ENCODE measurements at regions not wholly inside any gene's neighbourhood (a gene's known extent, or its start where the extent isn't known, plus 50 kb on each side); places are given as distances from the start of the nearest gene placed in this dataset.

DNA sequence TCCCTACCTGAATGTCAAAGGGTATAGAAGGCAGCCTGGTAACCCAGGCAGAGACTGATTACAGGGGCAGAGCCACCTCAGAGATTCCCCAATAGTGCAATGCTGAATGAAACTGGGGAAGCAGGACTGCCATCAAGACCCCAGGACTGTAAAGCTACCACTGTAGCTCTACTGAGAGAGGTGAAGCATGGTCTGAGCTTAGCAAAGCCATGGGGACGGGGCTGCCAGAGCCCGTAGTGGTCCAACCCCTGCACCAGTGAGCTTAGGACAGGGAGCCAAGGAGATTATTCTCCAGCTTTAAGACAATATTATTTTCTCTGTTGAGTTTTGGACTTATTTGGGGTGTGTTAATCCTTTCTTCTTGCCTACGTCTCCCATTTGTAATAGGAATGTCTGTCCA lies 679.3 kb upstream of the GRAMD2B start:
- Histone ChIP-seq H3K4me3 (ENCODE audit: low read length) (no peak overlapping the region), H3K27ac (ENCODE audit: low read length) (no peak overlapping the region), H2AFZ (ENCODE audit: low read length) (no peak overlapping the region), H3K36me3 (ENCODE audit: insufficient read depth, low read length) (no peaks in the 10 kb centered on the region), H4K20me1 (ENCODE audit: insufficient read depth, low read depth, low read length) (no peaks in the 10 kb centered on the region), H3K9me2 (replicated peaks; ENCODE audit: insufficient read depth, low read length) (no peaks in the 10 kb centered on the region), H3K79me2 (ENCODE audit: low read length) (no peaks in the 10 kb centered on the region), H3K9me3 (ENCODE audit: low read length) (peaks cover 5% of the 10 kb centered on the region; the same call in 1 of the 2 replicates), H3K9ac (ENCODE audit: low read length) (no peak overlapping the region), H3K27me3 (ENCODE audit: low read length) (no peaks in the 10 kb centered on the region), H3K4me1 (ENCODE audit: low read length) (no peaks in the 10 kb centered on the region), H3K4me2 (ENCODE audit: low read depth, low read length, poor library complexity, severe bottlenecking) (no peak overlapping the region)
- no peak for DNase-seq

DNA sequence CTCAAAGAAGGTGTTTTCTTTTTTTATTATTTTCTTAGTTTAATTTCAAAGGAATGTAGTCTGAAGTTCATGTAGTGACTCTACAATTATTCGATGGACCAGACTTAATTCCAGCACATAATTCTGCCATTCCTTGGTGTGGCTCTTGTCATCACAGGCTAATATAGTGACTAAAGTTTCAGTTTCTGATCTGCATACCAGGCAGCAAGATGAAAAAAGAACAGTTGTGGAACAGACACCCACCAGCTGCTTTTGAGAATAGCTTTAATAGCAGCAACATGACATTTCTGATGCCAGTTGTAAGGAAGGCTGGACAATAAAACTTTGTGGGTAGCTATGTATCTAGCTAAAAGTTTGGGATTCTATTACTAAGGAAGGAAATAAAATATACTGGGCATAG lies 676.3 kb upstream of the GRAMD2B start:
- Histone ChIP-seq H2AFZ (ENCODE audit: low read length) (no peak overlapping the region), H3K27ac (ENCODE audit: low read length) (no peak overlapping the region), H3K4me1 (ENCODE audit: low read length) (no peaks in the 10 kb centered on the region), H3K4me3 (ENCODE audit: low read length) (no peak overlapping the region), H3K9me3 (ENCODE audit: low read length) (peaks cover 18% of the 10 kb centered on the region; the same call in 1 of the 2 replicates), H3K36me3 (ENCODE audit: insufficient read depth, low read length) (no peaks in the 10 kb centered on the region), H3K9ac (ENCODE audit: low read length) (no peak overlapping the region), H3K9me2 (replicated peaks; ENCODE audit: insufficient read depth, low read length) (no peaks in the 10 kb centered on the region), H3K79me2 (ENCODE audit: low read length) (no peaks in the 10 kb centered on the region), H3K4me2 (ENCODE audit: low read depth, low read length, poor library complexity, severe bottlenecking) (no peak overlapping the region), H3K27me3 (ENCODE audit: low read length) (no peaks in the 10 kb centered on the region), H4K20me1 (ENCODE audit: insufficient read depth, low read depth, low read length) (no peaks in the 10 kb centered on the region)
- no peak for DNase-seq

DNA sequence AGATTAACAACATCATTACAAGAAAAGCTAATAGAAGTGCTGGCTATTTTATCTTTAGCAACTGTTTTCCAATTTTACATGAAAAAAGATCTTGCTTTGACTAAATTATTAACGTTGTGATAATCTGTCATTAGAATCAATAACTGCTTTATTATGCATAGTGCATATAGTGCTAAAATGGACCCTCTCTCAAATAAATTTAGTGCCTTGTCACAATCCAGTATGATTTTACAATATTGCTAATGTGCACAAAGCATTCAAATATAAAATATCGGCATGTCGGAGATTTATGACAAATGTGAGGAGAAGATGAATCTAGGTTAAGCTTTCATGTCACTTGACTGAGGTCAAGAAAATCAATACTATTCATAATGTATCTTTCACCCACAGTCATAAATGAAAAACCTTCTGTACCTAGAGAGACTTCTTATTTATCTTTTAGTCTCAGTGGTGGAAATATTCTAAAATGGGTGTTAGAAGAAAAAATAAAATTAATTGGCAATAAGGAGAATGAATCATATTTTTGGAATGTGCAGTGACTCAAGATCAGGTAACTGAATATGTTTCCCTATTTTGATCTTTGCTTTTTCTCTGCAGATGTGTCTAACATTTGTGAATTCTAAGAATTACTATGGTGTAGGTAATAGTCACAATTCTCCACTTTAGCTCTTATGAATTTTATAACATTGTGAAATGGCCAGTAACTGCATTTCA lies 672.9 kb upstream of the GRAMD2B start:
- Histone ChIP-seq H2AFZ (ENCODE audit: low read length) (no peak overlapping the region), H3K9me3 (ENCODE audit: low read length) (peaks cover 21% of the 10 kb centered on the region; the same call in 1 of the 2 replicates), H3K27me3 (ENCODE audit: low read length) (no peaks in the 10 kb centered on the region), H3K4me3 (ENCODE audit: low read length) (no peak overlapping the region), H3K4me1 (ENCODE audit: low read length) (no peaks in the 10 kb centered on the region), H3K9me2 (replicated peaks; ENCODE audit: insufficient read depth, low read length) (no peaks in the 10 kb centered on the region), H4K20me1 (ENCODE audit: insufficient read depth, low read depth, low read length) (no peaks in the 10 kb centered on the region), H3K27ac (ENCODE audit: low read length) (no peak overlapping the region), H3K4me2 (ENCODE audit: low read depth, low read length, poor library complexity, severe bottlenecking) (no peak overlapping the region), H3K79me2 (ENCODE audit: low read length) (no peaks in the 10 kb centered on the region), H3K9ac (ENCODE audit: low read length) (no peak overlapping the region), H3K36me3 (ENCODE audit: insufficient read depth, low read length) (no peaks in the 10 kb centered on the region)
- DNase-seq: no peak

- Histone ChIP-seq H3K27me3 (ENCODE audit: low read length) (no peaks in the 10 kb centered on the region), H2AFZ (ENCODE audit: low read length) (no peak overlapping the region), H4K20me1 (ENCODE audit: insufficient read depth, low read depth, low read length) (no peaks in the 10 kb centered on the region), H3K4me2 (ENCODE audit: low read depth, low read length, poor library complexity, severe bottlenecking) (no peak overlapping the region), H3K4me3 (ENCODE audit: low read length) (no peak overlapping the region), H3K27ac (ENCODE audit: low read length) (no peak overlapping the region), H3K9me2 (replicated peaks; ENCODE audit: insufficient read depth, low read length) (no peaks in the 10 kb centered on the region), H3K9ac (ENCODE audit: low read length) (no peak overlapping the region), H3K79me2 (ENCODE audit: low read length) (no peaks in the 10 kb centered on the region), H3K9me3 (ENCODE audit: low read length) (peaks cover 21% of the 10 kb centered on the region; the same call in 1 of the 2 replicates), H3K36me3 (ENCODE audit: insufficient read depth, low read length) (no peaks in the 10 kb centered on the region), H3K4me1 (ENCODE audit: low read length) (no peaks in the 10 kb centered on the region)
- DNase-seq: no peak
Measured at GRCh38 chr5:125750861-125751186, 672.4 kb upstream of the GRAMD2B start.

GRCh38 chr5:125756456-125756855 lies 666.8 kb upstream of the GRAMD2B start:
- Histone ChIP-seq H3K27ac (ENCODE audit: low read length) (no peak overlapping the region), H4K20me1 (ENCODE audit: insufficient read depth, low read depth, low read length) (no peaks in the 10 kb centered on the region), H3K9ac (ENCODE audit: low read length) (no peak overlapping the region), H3K27me3 (ENCODE audit: low read length) (no peaks in the 10 kb centered on the region), H3K9me3 (ENCODE audit: low read length) (peaks cover 8% of the 10 kb centered on the region), H3K4me3 (ENCODE audit: low read length) (no peak overlapping the region), H3K4me1 (ENCODE audit: low read length) (no peaks in the 10 kb centered on the region), H3K4me2 (ENCODE audit: low read depth, low read length, poor library complexity, severe bottlenecking) (no peak overlapping the region), H3K79me2 (ENCODE audit: low read length) (no peaks in the 10 kb centered on the region), H3K9me2 (replicated peaks; ENCODE audit: insufficient read depth, low read length) (no peaks in the 10 kb centered on the region), H2AFZ (ENCODE audit: low read length) (no peak overlapping the region), H3K36me3 (ENCODE audit: insufficient read depth, low read length) (no peaks in the 10 kb centered on the region)
- no peak for DNase-seq

GRCh38 chr5:125766706-125767105 lies 656.5 kb upstream of the GRAMD2B start:
- no peaks in the 10 kb centered on the region for H3K36me3 ChIP-seq (ENCODE audit: insufficient read depth, low read length)
- peaks cover 26% of the 10 kb centered on the region for H3K9me3 ChIP-seq (ENCODE audit: low read length)
- no peak overlapping the region for H3K4me3 ChIP-seq (ENCODE audit: low read length)
- H3K9ac ChIP-seq (ENCODE audit: low read length): no peak overlapping the region
- H4K20me1 ChIP-seq (ENCODE audit: insufficient read depth, low read depth, low read length): no peaks in the 10 kb centered on the region
- H3K27ac ChIP-seq (ENCODE audit: low read length): no peak overlapping the region
- H3K9me2 ChIP-seq (replicated peaks; ENCODE audit: insufficient read depth, low read length): no peaks in the 10 kb centered on the region
- H3K27me3 ChIP-seq (ENCODE audit: low read length): no peaks in the 10 kb centered on the region
- H3K4me2 ChIP-seq (ENCODE audit: low read depth, low read length, poor library complexity, severe bottlenecking): no peak overlapping the region
- no peak overlapping the region for H2AFZ ChIP-seq (ENCODE audit: low read length)
- H3K79me2 ChIP-seq (ENCODE audit: low read length): no peaks in the 10 kb centered on the region
- H3K4me1 ChIP-seq (ENCODE audit: low read length): no peaks in the 10 kb centered on the region
- DNase-seq: no peak

GRCh38 chr5:125775896-125776295 lies 647.3 kb upstream of the GRAMD2B start:
- H3K4me1 ChIP-seq (ENCODE audit: low read length): no peaks in the 10 kb centered on the region
- H4K20me1 ChIP-seq (ENCODE audit: insufficient read depth, low read depth, low read length): no peaks in the 10 kb centered on the region
- peaks cover 17% of the 10 kb centered on the region for H3K9me3 ChIP-seq (ENCODE audit: low read length)
- no peaks in the 10 kb centered on the region for H3K27me3 ChIP-seq (ENCODE audit: low read length)
- H3K9ac ChIP-seq (ENCODE audit: low read length): no peak overlapping the region
- no peak overlapping the region for H2AFZ ChIP-seq (ENCODE audit: low read length)
- no peak overlapping the region for H3K27ac ChIP-seq (ENCODE audit: low read length)
- H3K79me2 ChIP-seq (ENCODE audit: low read length): no peaks in the 10 kb centered on the region
- no peak overlapping the region for H3K4me3 ChIP-seq (ENCODE audit: low read length)
- H3K36me3 ChIP-seq (ENCODE audit: insufficient read depth, low read length): no peaks in the 10 kb centered on the region
- H3K4me2 ChIP-seq (ENCODE audit: low read depth, low read length, poor library complexity, severe bottlenecking): no peak overlapping the region
- H3K9me2 ChIP-seq (replicated peaks; ENCODE audit: insufficient read depth, low read length): 0 out of 2 replicates have a peak, but pooled peaks cover 3% of the 10 kb centered on the region
- no peak for DNase-seq

DNA sequence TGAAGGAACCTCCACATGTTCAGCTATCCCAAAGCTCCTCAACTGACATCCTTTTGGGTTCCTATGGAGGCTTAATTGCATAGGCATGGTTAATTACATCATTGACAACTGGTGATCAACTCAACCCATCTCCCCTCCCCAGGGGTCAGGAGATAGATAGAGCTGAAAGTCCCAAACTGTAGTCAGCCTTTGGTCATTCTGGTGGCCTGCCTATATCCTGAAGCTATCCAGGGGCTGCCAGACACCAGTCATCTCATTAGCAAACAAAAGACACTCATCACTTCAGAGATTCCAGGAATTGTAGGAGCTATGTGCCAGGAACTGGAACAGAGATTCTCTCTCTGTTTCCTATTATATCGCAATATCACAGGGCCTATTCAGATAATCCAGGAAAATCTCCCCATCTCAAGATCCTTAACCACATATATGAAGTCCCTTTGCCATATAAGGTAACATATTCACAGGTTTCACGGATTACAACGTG lies 646.5 kb upstream of the GRAMD2B start:
- Histone ChIP-seq H3K9me3 (ENCODE audit: low read length) (peaks cover 17% of the 10 kb centered on the region; the same call in 1 of the 2 replicates), H4K20me1 (ENCODE audit: insufficient read depth, low read depth, low read length) (no peaks in the 10 kb centered on the region), H3K79me2 (ENCODE audit: low read length) (no peaks in the 10 kb centered on the region), H3K4me1 (ENCODE audit: low read length) (no peaks in the 10 kb centered on the region), H3K27me3 (ENCODE audit: low read length) (no peaks in the 10 kb centered on the region), H3K36me3 (ENCODE audit: insufficient read depth, low read length) (no peaks in the 10 kb centered on the region), H3K9ac (ENCODE audit: low read length) (no peak overlapping the region), H3K4me3 (ENCODE audit: low read length) (no peak overlapping the region), H2AFZ (ENCODE audit: low read length) (no peak overlapping the region), H3K27ac (ENCODE audit: low read length) (no peak overlapping the region), H3K9me2 (replicated peaks; ENCODE audit: insufficient read depth, low read length) (0 out of 2 replicates have a peak, but pooled peaks cover 3% of the 10 kb centered on the region), H3K4me2 (ENCODE audit: low read depth, low read length, poor library complexity, severe bottlenecking) (no peak overlapping the region)
- DNase-seq: no peak

Data from Karpas-422 (cell line).